ENCODE measurements at regions not wholly inside any gene's neighbourhood (a gene's known extent, or its start where the extent isn't known, plus 50 kb on each side); places are given as distances from the start of the nearest gene placed in this dataset.

GRCh38 chr10:120749072-120749471 is 102.1 kb upstream of the WDR11 start:
- no peak for TF ChIP-seq CTCF (conservative IDR thresholded peaks at IDR 0.05; ENCODE audit: low read length)
- DNase-seq (ENCODE audit: low read depth): no peak
- no peak overlapping the region for H3K4me3 ChIP-seq (ENCODE audit: low read length)

- no peak for TF ChIP-seq CTCF (conservative IDR thresholded peaks at IDR 0.05; ENCODE audit: low read length)
- no peak for DNase-seq (ENCODE audit: low read depth)
- no peak overlapping the region for H3K4me3 ChIP-seq (ENCODE audit: low read length)
These were observed 101.2 kb upstream of the WDR11 start for GRCh38 chr10:120749856-120750566.

- H3K4me3 ChIP-seq (ENCODE audit: low read length): no peak overlapping the region
- TF ChIP-seq CTCF (conservative IDR thresholded peaks at IDR 0.05; ENCODE audit: low read length): no peak
- DNase-seq (ENCODE audit: low read depth): no peak
These were observed 95.4 kb upstream of the WDR11 start for GRCh38 chr10:120755771-120756170.

GRCh38 chr10:120760253-120760652 is 90.9 kb upstream of the WDR11 start:
- H3K4me3 ChIP-seq (ENCODE audit: low read length): no peak overlapping the region
- no peak for TF ChIP-seq CTCF (conservative IDR thresholded peaks at IDR 0.05; ENCODE audit: low read length)
- DNase-seq (ENCODE audit: low read depth): no peak

GRCh38 chr10:120761951-120762350 is 89.2 kb upstream of the WDR11 start:
- DNase-seq (ENCODE audit: low read depth): no peak
- no peak for TF ChIP-seq CTCF (conservative IDR thresholded peaks at IDR 0.05; ENCODE audit: low read length)
- H3K4me3 ChIP-seq (ENCODE audit: low read length): no peak overlapping the region

GRCh38 chr10:120765226-120765803 is 85.8 kb upstream of the WDR11 start:
- no peak for DNase-seq (ENCODE audit: low read depth)
- H3K4me3 ChIP-seq (ENCODE audit: low read length): no peak overlapping the region
- TF ChIP-seq CTCF (conservative IDR thresholded peaks at IDR 0.05; ENCODE audit: low read length): no peak

- DNase-seq (ENCODE audit: low read depth): no peak
- H3K4me3 ChIP-seq (ENCODE audit: low read length): no peak overlapping the region
- TF ChIP-seq CTCF (conservative IDR thresholded peaks at IDR 0.05; ENCODE audit: low read length): no peak
These were observed 82.9 kb upstream of the WDR11 start for GRCh38 chr10:120768227-120768626.

Data from AG10803 (cell line).